GM12873 (cell line): ENCODE measurements at regions not wholly inside any gene's neighbourhood (a gene's known extent, or its start where the extent isn't known, plus 50 kb on each side); places are given as distances from the start of the nearest gene placed in this dataset.

Experiments used
- CTCF ChIP-seq: IDR thresholded peaks from 2 replicates; pipeline ENCODE4 v1.5.1; 2012; ENCODE audit warnings: low read depth, mild to moderate bottlenecking, moderate library complexity, low read length, control low read depth; ENCODE audit not compliant: insufficient read depth; ENCODE audit errors: missing control alignments

GRCh38 chr20:40591119-40591518 is 97.9 kb downstream of the MAFB start:
- TF ChIP-seq CTCF: no peak

- TF ChIP-seq CTCF: no peak
Observed at GRCh38 chr20:40589581-40589980, 99.5 kb downstream of the MAFB start.

- TF ChIP-seq CTCF: no peak
Observed at GRCh38 chr20:40588891-40589290, 100.1 kb downstream of the MAFB start.

GRCh38 chr20:40587038-40587437 is 102.0 kb downstream of the MAFB start:
- TF ChIP-seq CTCF: no peak

- TF ChIP-seq CTCF: no peak
Observed at GRCh38 chr20:40584130-40584809, 104.8 kb downstream of the MAFB start.

- TF ChIP-seq CTCF: no peak
Observed at GRCh38 chr20:40583636-40584035, 105.4 kb downstream of the MAFB start.

GRCh38 chr20:40583205-40583604 is 105.8 kb downstream of the MAFB start:
- no peak for TF ChIP-seq CTCF
